EH (cell line): ENCODE measurements at regions not wholly inside any gene's neighbourhood (a gene's known extent, or its start where the extent isn't known, plus 50 kb on each side); places are given as distances from the start of the nearest gene placed in this dataset.
A peak's percentile ranks its signal among the peaks of the same experiment; 100 is the strongest.

Experiments
- DNase-seq: peaks from one replicate; pipeline ENCODE4 v3.0.0-alpha.2; 2015; ENCODE audit warnings: low read depth

- no peak for DNase-seq
Observed at GRCh38 chr12:125360540-125360939, 295.3 kb downstream of the AACS start.

- no peak for DNase-seq
Observed at GRCh38 chr12:125371033-125371432, 305.8 kb downstream of the AACS start.

- DNase-seq: no peak
Observed at GRCh38 chr12:125372085-125372484, 306.9 kb downstream of the AACS start.

GRCh38 chr12:125373375-125373774 lies 308.1 kb downstream of the AACS start:
- no peak for DNase-seq

GRCh38 chr12:125376422-125376821 lies 311.2 kb downstream of the AACS start:
- no peak for DNase-seq

- DNase-seq: no peak
Observed at GRCh38 chr12:125377093-125377492, 311.9 kb downstream of the AACS start.

GRCh38 chr12:125381373-125381772 lies 316.1 kb downstream of the AACS start:
- DNase-seq: no peak

- no peak for DNase-seq
Observed at GRCh38 chr12:125382926-125383325, 317.7 kb downstream of the AACS start.

- DNase-seq: no peak
Observed at GRCh38 chr12:125386652-125387051, 321.4 kb downstream of the AACS start.

- no peak for DNase-seq
Observed at GRCh38 chr12:125387206-125387605, 322.0 kb downstream of the AACS start.

- no peak for DNase-seq
Observed at GRCh38 chr12:125389061-125389697, 323.9 kb downstream of the AACS start.

GRCh38 chr12:125393569-125393968 lies 328.3 kb downstream of the AACS start:
- DNase-seq: no peak

GRCh38 chr12:125395583-125396215 lies 330.5 kb downstream of the AACS start:
- DNase-seq: no peak

- DNase-seq: no peak
Observed at GRCh38 chr12:125399489-125399888, 334.3 kb downstream of the AACS start.

- DNase-seq: peak; percentile 28
Observed at GRCh38 chr12:125402874-125403789, 337.9 kb downstream of the AACS start.

GRCh38 chr12:125403843-125404242 lies 338.6 kb downstream of the AACS start:
- DNase-seq: no peak

- DNase-seq: no peak
Observed at GRCh38 chr12:125406131-125406530, 340.9 kb downstream of the AACS start.

- no peak for DNase-seq
Observed at GRCh38 chr12:125408718-125409117, 343.5 kb downstream of the AACS start.

- DNase-seq: no peak
Observed at GRCh38 chr12:125412506-125412905, 347.3 kb downstream of the AACS start.

GRCh38 chr12:125417446-125417845 lies 352.2 kb downstream of the AACS start:
- DNase-seq: no peak

- DNase-seq: no peak
Observed at GRCh38 chr12:125418902-125419564, 353.8 kb downstream of the AACS start.

GRCh38 chr12:125424909-125425308 lies 359.7 kb downstream of the AACS start:
- no peak for DNase-seq
